Activated T-cell treated with anti-CD3 and anti-CD28 coated beads, Interleukin-2, amount 50 U/mL, for 4 hours (primary cell): ENCODE measurements at regions not wholly inside any gene's neighbourhood (a gene's known extent, or its start where the extent isn't known, plus 50 kb on each side); places are given as distances from the start of the nearest gene placed in this dataset.
"Not testable (repeated sequence)": the region's sequence is repeated elsewhere in the genome, so short reads cannot be mapped to it uniquely, and the experiment has no call there.

Experiments
- ATAC-seq, 2 donors: fragments of 200-7000 bp; cut with Tn5 transposase; one replicate each; pipeline ENCODE4 v1.10.0; 2021
- DNase-seq: peaks from one replicate; pipeline ENCODE4 v3.0.0-alpha.2; 2020
- H3K27me3 Mint-ChIP-seq: one replicate; pipeline ENCODE4 v1.8.0; 2021; ENCODE audit warnings: low read depth, mixed read lengths
- H3K36me3 Mint-ChIP-seq: one replicate; pipeline ENCODE4 v1.8.0; 2022; ENCODE audit warnings: mixed read lengths; ENCODE audit not compliant: insufficient read depth
- H3K4me1 Mint-ChIP-seq: one replicate; pipeline ENCODE4 v1.8.0; 2021; ENCODE audit warnings: low read depth, mixed read lengths
- H3K4me3 Mint-ChIP-seq: one replicate; pipeline ENCODE4 v1.8.0; 2021; ENCODE audit warnings: mild to moderate bottlenecking, moderate library complexity, mixed read lengths
- H3K9me3 Mint-ChIP-seq: one replicate; pipeline ENCODE4 v1.8.0; 2021; ENCODE audit warnings: mixed read lengths

- Mint-ChIP-seq H3K9me3 (peaks cover 2% of the 10 kb centered on the region), H3K27me3 (no peaks in the 10 kb centered on the region), H3K36me3 (no peaks in the 10 kb centered on the region), H3K4me1 (no peaks in the 10 kb centered on the region), H3K4me3 (no peak overlapping the region)
- ATAC-seq (no peak), DNase-seq (no peak)
Observed at GRCh38 chr7:125820495-125820894, 890.9 kb upstream of the POT1 start.

GRCh38 chr7:125814100-125814499 lies 884.5 kb upstream of the POT1 start:
- H3K9me3 Mint-ChIP-seq = peaks cover 2% of the 10 kb centered on the region
- H3K4me1 Mint-ChIP-seq = no peaks in the 10 kb centered on the region
- H3K36me3 Mint-ChIP-seq = no peaks in the 10 kb centered on the region
- no peak overlapping the region for H3K4me3 Mint-ChIP-seq
- no peak for ATAC-seq
- H3K27me3 Mint-ChIP-seq = no peaks in the 10 kb centered on the region
- no peak for DNase-seq

- peaks cover 22% of the 10 kb centered on the region for H3K9me3 Mint-ChIP-seq
- not testable (repeated sequence) for H3K4me1 Mint-ChIP-seq
Observed at GRCh38 chr7:125806491-125806890, 876.9 kb upstream of the POT1 start.

GRCh38 chr7:125804273-125804672 lies 874.6 kb upstream of the POT1 start:
- no peak overlapping the region for H3K4me3 Mint-ChIP-seq
- H3K27me3 Mint-ChIP-seq = no peaks in the 10 kb centered on the region
- H3K4me1 Mint-ChIP-seq = no peaks in the 10 kb centered on the region
- ATAC-seq = no peak
- H3K9me3 Mint-ChIP-seq = peaks cover 29% of the 10 kb centered on the region
- H3K36me3 Mint-ChIP-seq = no peaks in the 10 kb centered on the region
- DNase-seq = no peak

More at GRCh38 chr7:125806491-125806890, 876.9 kb upstream of the POT1 start:
- not testable (repeated sequence) for H3K36me3 Mint-ChIP-seq, DNase-seq, ATAC-seq, H3K4me3 Mint-ChIP-seq, H3K27me3 Mint-ChIP-seq

GRCh38 chr7:125780153-125780552 lies 850.5 kb upstream of the POT1 start:
- H3K36me3 Mint-ChIP-seq = no peaks in the 10 kb centered on the region
- no peak for ATAC-seq
- peaks cover 7% of the 10 kb centered on the region for H3K9me3 Mint-ChIP-seq
- H3K27me3 Mint-ChIP-seq = no peaks in the 10 kb centered on the region
- DNase-seq = no peak
- H3K4me3 Mint-ChIP-seq = no peak overlapping the region
- H3K4me1 Mint-ChIP-seq = no peaks in the 10 kb centered on the region

- DNase-seq (no peak), ATAC-seq (no peak)
- Mint-ChIP-seq H3K9me3 (peaks cover 7% of the 10 kb centered on the region), H3K4me3 (no peak overlapping the region), H3K4me1 (no peaks in the 10 kb centered on the region), H3K36me3 (no peaks in the 10 kb centered on the region), H3K27me3 (no peaks in the 10 kb centered on the region)
Observed at GRCh38 chr7:125775317-125775716, 845.7 kb upstream of the POT1 start.

GRCh38 chr7:125773113-125773785 lies 843.6 kb upstream of the POT1 start:
- Mint-ChIP-seq H3K27me3 (no peaks in the 10 kb centered on the region), H3K9me3 (peaks cover 4% of the 10 kb centered on the region), H3K4me1 (no peaks in the 10 kb centered on the region), H3K36me3 (no peaks in the 10 kb centered on the region), H3K4me3 (no peak overlapping the region)
- ATAC-seq (no peak), DNase-seq (no peak)

GRCh38 chr7:125747966-125748365 lies 818.3 kb upstream of the POT1 start:
- Mint-ChIP-seq H3K4me3 (no peak overlapping the region), H3K4me1 (no peaks in the 10 kb centered on the region), H3K27me3 (no peaks in the 10 kb centered on the region), H3K36me3 (no peaks in the 10 kb centered on the region), H3K9me3 (peaks cover 22% of the 10 kb centered on the region)
- no peak for ATAC-seq
- no peak for DNase-seq

GRCh38 chr7:125746510-125746909 lies 816.9 kb upstream of the POT1 start:
- Mint-ChIP-seq H3K4me1 (no peaks in the 10 kb centered on the region), H3K4me3 (no peak overlapping the region), H3K27me3 (no peaks in the 10 kb centered on the region), H3K9me3 (peaks cover 15% of the 10 kb centered on the region), H3K36me3 (no peaks in the 10 kb centered on the region)
- DNase-seq = no peak
- no peak for ATAC-seq

GRCh38 chr7:125727215-125727614 lies 797.6 kb upstream of the POT1 start:
- Mint-ChIP-seq H3K4me1 (no peaks in the 10 kb centered on the region), H3K9me3 (peaks cover 10% of the 10 kb centered on the region), H3K36me3 (no peaks in the 10 kb centered on the region), H3K4me3 (no peak overlapping the region), H3K27me3 (no peaks in the 10 kb centered on the region)
- DNase-seq (no peak), ATAC-seq (no peak)

GRCh38 chr7:125695626-125696025 lies 766.0 kb upstream of the POT1 start:
- Mint-ChIP-seq H3K9me3 (peaks cover 9% of the 10 kb centered on the region), H3K27me3 (no peaks in the 10 kb centered on the region), H3K4me1 (no peaks in the 10 kb centered on the region), H3K4me3 (no peak overlapping the region), H3K36me3 (no peaks in the 10 kb centered on the region)
- no peak for ATAC-seq
- DNase-seq = no peak

GRCh38 chr7:125683156-125683555 lies 753.5 kb upstream of the POT1 start:
- Mint-ChIP-seq H3K4me3 (no peak overlapping the region), H3K4me1 (no peaks in the 10 kb centered on the region), H3K36me3 (no peaks in the 10 kb centered on the region), H3K27me3 (no peaks in the 10 kb centered on the region), H3K9me3 (peaks cover 14% of the 10 kb centered on the region)
- no peak for ATAC-seq
- no peak for DNase-seq

- Mint-ChIP-seq H3K4me3 (no peak overlapping the region), H3K4me1 (no peaks in the 10 kb centered on the region), H3K27me3 (no peaks in the 10 kb centered on the region), H3K9me3 (peaks cover 11% of the 10 kb centered on the region), H3K36me3 (no peaks in the 10 kb centered on the region)
- no peak for ATAC-seq
- no peak for DNase-seq
Observed at GRCh38 chr7:125681508-125681907, 751.9 kb upstream of the POT1 start.

- no peak for DNase-seq
- H3K4me1 Mint-ChIP-seq = no peaks in the 10 kb centered on the region
- H3K36me3 Mint-ChIP-seq = no peaks in the 10 kb centered on the region
- no peak overlapping the region for H3K4me3 Mint-ChIP-seq
- no peaks in the 10 kb centered on the region for H3K27me3 Mint-ChIP-seq
- peaks cover 7% of the 10 kb centered on the region for H3K9me3 Mint-ChIP-seq
- no peak for ATAC-seq
Observed at GRCh38 chr7:125678771-125679170, 749.1 kb upstream of the POT1 start.

GRCh38 chr7:125675640-125676039 lies 746.0 kb upstream of the POT1 start:
- no peak for ATAC-seq
- Mint-ChIP-seq H3K36me3 (no peaks in the 10 kb centered on the region), H3K27me3 (no peaks in the 10 kb centered on the region), H3K9me3 (no peaks in the 10 kb centered on the region), H3K4me1 (no peaks in the 10 kb centered on the region), H3K4me3 (no peak overlapping the region)
- no peak for DNase-seq

- ATAC-seq (no peak), DNase-seq (no peak)
- Mint-ChIP-seq H3K4me1 (no peaks in the 10 kb centered on the region), H3K4me3 (no peak overlapping the region), H3K9me3 (no peaks in the 10 kb centered on the region), H3K36me3 (no peaks in the 10 kb centered on the region), H3K27me3 (no peaks in the 10 kb centered on the region)
Observed at GRCh38 chr7:125675169-125675568, 745.5 kb upstream of the POT1 start.
